ENCODE measurements at regions not wholly inside any gene's neighbourhood (a gene's known extent, or its start where the extent isn't known, plus 50 kb on each side); places are given as distances from the start of the nearest gene placed in this dataset.
"Not testable (repeated sequence)": the region's sequence is repeated elsewhere in the genome, so short reads cannot be mapped to it uniquely, and the experiment has no call there.

- Histone ChIP-seq H3K4me3 (no peak overlapping the region), H3K9me3 (no peaks in the 10 kb centered on the region), H3K36me3 (no peaks in the 10 kb centered on the region), H3K27ac (no peak overlapping the region), H3K4me1 (no peaks in the 10 kb centered on the region), H3K27me3 (no peaks in the 10 kb centered on the region)
- DNase-seq (ENCODE audit: low spot score in 2 of 2): no peak
- 90 to 100% methylated on average over 1 of the region's 1 CpG for WGBS, 2 donors
- TF ChIP-seq, protein P1, sequence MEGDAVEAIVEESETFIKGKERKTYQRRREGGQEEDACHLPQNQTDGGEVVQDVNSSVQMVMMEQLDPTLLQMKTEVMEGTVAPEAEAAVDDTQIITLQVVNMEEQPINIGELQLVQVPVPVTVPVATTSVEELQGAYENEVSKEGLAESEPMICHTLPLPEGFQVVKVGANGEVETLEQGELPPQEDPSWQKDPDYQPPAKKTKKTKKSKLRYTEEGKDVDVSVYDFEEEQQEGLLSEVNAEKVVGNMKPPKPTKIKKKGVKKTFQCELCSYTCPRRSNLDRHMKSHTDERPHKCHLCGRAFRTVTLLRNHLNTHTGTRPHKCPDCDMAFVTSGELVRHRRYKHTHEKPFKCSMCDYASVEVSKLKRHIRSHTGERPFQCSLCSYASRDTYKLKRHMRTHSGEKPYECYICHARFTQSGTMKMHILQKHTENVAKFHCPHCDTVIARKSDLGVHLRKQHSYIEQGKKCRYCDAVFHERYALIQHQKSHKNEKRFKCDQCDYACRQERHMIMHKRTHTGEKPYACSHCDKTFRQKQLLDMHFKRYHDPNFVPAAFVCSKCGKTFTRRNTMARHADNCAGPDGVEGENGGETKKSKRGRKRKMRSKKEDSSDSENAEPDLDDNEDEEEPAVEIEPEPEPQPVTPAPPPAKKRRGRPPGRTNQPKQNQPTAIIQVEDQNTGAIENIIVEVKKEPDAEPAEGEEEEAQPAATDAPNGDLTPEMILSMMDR (IDR thresholded peaks at IDR 0.05): no peak
- TF ChIP-seq POLR2A (IDR thresholded peaks at IDR 0.05): no peak
- TF ChIP-seq EP300 (IDR thresholded peaks at IDR 0.05): no peak
Measured at GRCh38 chr5:136749016-136749415, 383.7 kb upstream of the TRPC7 start.

GRCh38 chr5:136743052-136743451 lies 377.7 kb upstream of the TRPC7 start:
- no peak for DNase-seq (ENCODE audit: low spot score in 2 of 2)
- WGBS, 2 donors: 91% methylated on average over 1 of the region's 1 CpG; no CpG with 5 or more reads in 1 of the 2 donors
- no peak for TF ChIP-seq EP300 (IDR thresholded peaks at IDR 0.05)
- no peak for TF ChIP-seq POLR2A (IDR thresholded peaks at IDR 0.05)
- TF ChIP-seq, protein P1 (IDR thresholded peaks at IDR 0.05): no peak

GRCh38 chr5:136740228-136740627 lies 374.9 kb upstream of the TRPC7 start:
- Histone ChIP-seq H3K27ac (no peak overlapping the region), H3K27me3 (no peaks in the 10 kb centered on the region), H3K4me3 (no peak overlapping the region), H3K9me3 (peaks cover 0 to 12% (median 0%) of the 10 kb centered on the region in 4 donors), H3K4me1 (no peaks in the 10 kb centered on the region), H3K36me3 (no peaks in the 10 kb centered on the region)
- no peak for DNase-seq (ENCODE audit: low spot score in 2 of 2)
- TF ChIP-seq POLR2A (IDR thresholded peaks at IDR 0.05) (no peak), EP300 (IDR thresholded peaks at IDR 0.05) (no peak)
- TF ChIP-seq, protein P1 (IDR thresholded peaks at IDR 0.05): no peak

More at GRCh38 chr5:136743052-136743451, 377.7 kb upstream of the TRPC7 start:
- Histone ChIP-seq H3K9me3 (peaks cover 0 to 12% (median 0%) of the 10 kb centered on the region in 4 donors), H3K4me1 (no peaks in the 10 kb centered on the region), H3K27ac (no peak overlapping the region), H3K4me3 (no peak overlapping the region), H3K27me3 (no peaks in the 10 kb centered on the region), H3K36me3 (no peaks in the 10 kb centered on the region)

DNA sequence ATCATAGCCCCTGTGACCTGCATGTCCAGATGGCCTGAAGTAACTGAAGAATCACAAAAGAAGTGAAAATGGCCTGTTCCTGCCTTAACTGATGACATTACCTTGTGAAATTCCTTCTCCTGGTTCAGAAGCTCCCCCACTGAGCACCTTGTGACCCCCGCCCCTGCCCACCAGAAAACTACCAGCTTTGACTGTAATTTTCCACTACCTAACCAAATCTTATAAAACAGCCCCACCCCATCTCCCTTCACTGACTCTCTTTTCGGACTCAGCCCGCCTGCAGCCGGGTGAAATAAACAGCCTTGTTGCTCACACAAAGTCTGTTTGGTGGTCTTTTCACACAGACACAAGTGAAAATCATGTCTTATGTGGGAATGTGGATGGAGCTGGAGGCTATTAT lies 373.9 kb upstream of the TRPC7 start:
- peaks cover 0 to 12% (median 0%) of the 10 kb centered on the region in 4 donors for H3K9me3 ChIP-seq
- H3K4me1 ChIP-seq; H3K4me3 ChIP-seq; H3K36me3 ChIP-seq; DNase-seq (ENCODE audit: low spot score in 2 of 2); H3K27ac ChIP-seq; H3K27me3 ChIP-seq: not testable (repeated sequence)
- 77% methylated on average over 4 of the region's 4 CpGs for WGBS, 2 donors

DNA sequence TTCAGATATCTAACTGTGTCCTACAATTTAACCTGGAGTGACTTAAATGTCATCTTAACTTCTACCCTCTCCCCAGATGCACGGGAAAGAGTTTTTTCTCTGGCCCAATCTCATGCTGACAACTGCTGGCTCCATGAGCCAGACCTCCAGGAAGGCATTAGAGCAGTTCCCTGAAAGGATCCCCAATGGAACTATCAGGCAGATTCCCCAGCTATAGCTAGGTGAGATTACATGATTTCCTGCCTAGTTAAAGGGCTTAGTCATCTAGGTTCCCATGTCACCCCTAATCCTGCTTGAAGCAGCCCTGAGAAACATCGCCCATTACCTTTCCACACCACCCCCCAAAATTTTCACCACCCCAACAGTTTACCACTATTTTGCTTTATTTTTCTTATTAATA lies 373.5 kb upstream of the TRPC7 start:
- TF ChIP-seq EP300 (IDR thresholded peaks at IDR 0.05) (no peak), POLR2A (IDR thresholded peaks at IDR 0.05) (no peak)
- TF ChIP-seq, protein P1 (IDR thresholded peaks at IDR 0.05): no peak
- Histone ChIP-seq H3K9me3 (peaks cover 0 to 12% (median 0%) of the 10 kb centered on the region in 4 donors), H3K27ac (no peak overlapping the region), H3K36me3 (no peaks in the 10 kb centered on the region), H3K4me3 (no peak overlapping the region), H3K27me3 (no peaks in the 10 kb centered on the region), H3K4me1 (no peaks in the 10 kb centered on the region)
- WGBS, 2 donors: 76 to 82% methylated on average over 2 of the region's 2 CpGs
- no peak for DNase-seq (ENCODE audit: low spot score in 2 of 2)

GRCh38 chr5:136736021-136736420 lies 370.7 kb upstream of the TRPC7 start:
- TF ChIP-seq EP300 (IDR thresholded peaks at IDR 0.05) (no peak), POLR2A (IDR thresholded peaks at IDR 0.05) (no peak)
- TF ChIP-seq, protein P1 (IDR thresholded peaks at IDR 0.05): no peak
- WGBS, 2 donors: 59 to 63% methylated on average over 6 of the region's 6 CpGs
- H3K27ac ChIP-seq: no peak overlapping the region

DNA sequence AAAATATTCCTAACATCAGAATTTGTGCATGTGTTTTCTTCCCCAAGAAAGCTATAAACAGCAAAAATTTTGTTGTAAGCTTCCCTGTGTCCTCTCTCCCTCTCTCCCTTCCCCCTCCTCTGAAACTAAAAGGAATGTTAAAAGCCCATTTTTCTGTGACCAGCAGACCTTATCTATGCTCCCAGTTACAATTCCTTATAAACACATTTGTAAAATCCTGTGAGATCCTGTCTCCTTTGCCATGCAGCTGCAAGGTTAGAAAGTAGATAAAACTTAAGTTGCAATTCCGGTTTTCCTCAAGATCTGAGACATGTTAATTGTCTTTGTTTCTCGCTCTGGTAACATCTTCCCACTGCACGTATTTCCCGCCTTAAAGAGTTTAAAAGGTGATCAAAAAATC lies 370.3 kb upstream of the TRPC7 start:
- WGBS, 2 donors: 50% methylated on average over 4 of the region's 4 CpGs

More at GRCh38 chr5:136736021-136736420, 370.7 kb upstream of the TRPC7 start:
- no peaks in the 10 kb centered on the region for H3K4me1 ChIP-seq
- DNase-seq (ENCODE audit: low spot score in 2 of 2): no peak
- H3K36me3 ChIP-seq: no peaks in the 10 kb centered on the region
- no peaks in the 10 kb centered on the region for H3K9me3 ChIP-seq
- H3K27me3 ChIP-seq: no peaks in the 10 kb centered on the region
- H3K4me3 ChIP-seq: no peak overlapping the region

More for the DNA sequence above, 370.3 kb upstream of the TRPC7 start:
- H3K27me3 ChIP-seq; H3K27ac ChIP-seq; DNase-seq (ENCODE audit: low spot score in 2 of 2); H3K4me1 ChIP-seq; H3K4me3 ChIP-seq; H3K9me3 ChIP-seq; H3K36me3 ChIP-seq: not testable (repeated sequence)

Data from tibial nerve (tissue), 4 donors.